ENCODE measurements at regions not wholly inside any gene's neighbourhood (a gene's known extent, or its start where the extent isn't known, plus 50 kb on each side); places are given as distances from the start of the nearest gene placed in this dataset.

GRCh38 chr12:58419196-58419760 lies 477.9 kb downstream of the ATP23 start:
- no peak for TF ChIP-seq POLR2A (IDR thresholded peaks at IDR 0.05; ENCODE audit: low read depth, low read length)
- TF ChIP-seq POLR2AphosphoS5 (IDR thresholded peaks at IDR 0.05; ENCODE audit: low read depth, low read length) = no peak
- TF ChIP-seq SPI1 (IDR thresholded peaks at IDR 0.05; ENCODE audit: low read depth, low read length) = no peak
- no peak for TF ChIP-seq TAF1 (IDR thresholded peaks at IDR 0.05; ENCODE audit: low read depth, low read length)
